DOHH2 (cell line): ENCODE measurements at regions not wholly inside any gene's neighbourhood (a gene's known extent, or its start where the extent isn't known, plus 50 kb on each side); places are given as distances from the start of the nearest gene placed in this dataset.

Experiments
- H3F3A ChIP-seq: fragments of 200-600 bp; sonication (generic), shearing (Covaris generic); 2 replicates; pipeline ENCODE4 v1.6.0; 2016; ENCODE audit warnings: antibody characterized with exemption, mild to moderate bottlenecking; ENCODE audit not compliant: control insufficient read depth, insufficient read depth
- H3K27ac ChIP-seq: fragments of 200-600 bp; sonication (generic); 2 replicates; pipeline ENCODE4 v1.5.1; 2014; ENCODE audit warnings: low read depth, mild to moderate bottlenecking, low read length, moderate library complexity
- H3K27me3 ChIP-seq: fragments of 200-600 bp; sonication (generic); 2 replicates; pipeline ENCODE4 v1.6.1; 2014; ENCODE audit warnings: mild to moderate bottlenecking, low read length, mixed read lengths; ENCODE audit not compliant: control insufficient read depth
- H3K36me3 ChIP-seq: fragments of 200-600 bp; sonication (generic); 2 replicates; pipeline ENCODE4 v1.6.1; 2014; ENCODE audit warnings: mild to moderate bottlenecking, low read length, moderate library complexity, mixed read lengths; ENCODE audit not compliant: control insufficient read depth
- H3K4me1 ChIP-seq: fragments of 200-600 bp; sonication (generic); 2 replicates; pipeline ENCODE4 v1.6.1; 2014; ENCODE audit warnings: mild to moderate bottlenecking, low read length, mixed read lengths; ENCODE audit not compliant: control insufficient read depth
- H3K4me2 ChIP-seq: fragments of 200-600 bp; sonication (generic); 2 replicates; pipeline ENCODE4 v1.6.0; 2014; ENCODE audit warnings: mild to moderate bottlenecking, low read length, moderate library complexity
- H3K4me3 ChIP-seq: fragments of 200-600 bp; sonication (generic); 2 replicates; pipeline ENCODE4 v1.5.1; 2014; ENCODE audit warnings: mild to moderate bottlenecking, low read length, mixed read lengths
- H3K79me2 ChIP-seq: fragments of 200-600 bp; sonication (generic); 2 replicates; pipeline ENCODE4 v1.6.1; 2014; ENCODE audit warnings: mild to moderate bottlenecking, low read length, mixed read lengths; ENCODE audit not compliant: control insufficient read depth
- H3K9me2 ChIP-seq: fragments of 200-600 bp; sonication (generic); replicated peaks from 2 replicates; pipeline ENCODE4 v1.6.1; 2014; ENCODE audit warnings: mild to moderate bottlenecking, low read length, mixed read lengths; ENCODE audit not compliant: control insufficient read depth
- H3K9me3 ChIP-seq: fragments of 200-600 bp; sonication (generic); 2 replicates; pipeline ENCODE4 v1.6.1; 2014; ENCODE audit warnings: antibody characterized with exemption, low read length, mixed read lengths; ENCODE audit not compliant: control insufficient read depth, insufficient read depth
- H4K20me1 ChIP-seq: fragments of 200-600 bp; sonication (generic); 2 replicates; pipeline ENCODE4 v1.6.0; 2014; ENCODE audit warnings: low read depth, mild to moderate bottlenecking, antibody characterized with exemption, low read length, moderate library complexity; ENCODE audit not compliant: control insufficient read depth, insufficient read depth
- CTCF ChIP-seq: fragments of 200-600 bp; sonication (generic); IDR thresholded peaks from one replicate; pipeline ENCODE4 v1.5.1; 2014; ENCODE audit warnings: antibody characterized with exemption, mild to moderate bottlenecking, low read depth, low read length; ENCODE audit not compliant: poor library complexity, severe bottlenecking
- EZH2phosphoT487 ChIP-seq: fragments of 200-600 bp; sonication (generic); IDR thresholded peaks from 2 replicates; pipeline ENCODE4 v1.6.1; 2017; ENCODE audit warnings: borderline replicate concordance, mild to moderate bottlenecking, antibody characterized with exemption, low read length, moderate library complexity, mixed read lengths

GRCh38 chr21:17732306-17732705 lies 86.8 kb downstream of the C21orf91 start:
- Histone ChIP-seq H3K79me2 (no peaks in the 10 kb centered on the region), H4K20me1 (no peaks in the 10 kb centered on the region), H3K9me3 (no peaks in the 10 kb centered on the region), H3F3A (no peaks in the 10 kb centered on the region), H3K4me2 (no peak overlapping the region), H3K36me3 (no peaks in the 10 kb centered on the region), H3K9me2 (no peaks in the 10 kb centered on the region), H3K4me3 (no peak overlapping the region), H3K27ac (no peak overlapping the region), H3K27me3 (no peaks in the 10 kb centered on the region), H3K4me1 (no peaks in the 10 kb centered on the region)
- no peak for TF ChIP-seq EZH2phosphoT487
- no peak for TF ChIP-seq CTCF

GRCh38 chr21:17731554-17731953 lies 87.6 kb downstream of the C21orf91 start:
- Histone ChIP-seq H3K4me1 (no peaks in the 10 kb centered on the region), H3K9me3 (no peaks in the 10 kb centered on the region), H3K4me2 (no peak overlapping the region), H3K79me2 (no peaks in the 10 kb centered on the region), H3F3A (no peaks in the 10 kb centered on the region), H3K27ac (no peak overlapping the region), H3K9me2 (no peaks in the 10 kb centered on the region), H3K27me3 (no peaks in the 10 kb centered on the region), H3K4me3 (no peak overlapping the region), H4K20me1 (no peaks in the 10 kb centered on the region), H3K36me3 (no peaks in the 10 kb centered on the region)
- TF ChIP-seq CTCF = no peak
- TF ChIP-seq EZH2phosphoT487 = no peak

- H3K79me2 ChIP-seq = no peaks in the 10 kb centered on the region
- H3F3A ChIP-seq = no peaks in the 10 kb centered on the region
- H3K9me3 ChIP-seq = no peaks in the 10 kb centered on the region
- H3K27ac ChIP-seq = no peak overlapping the region
- no peak overlapping the region for H3K4me2 ChIP-seq
- no peaks in the 10 kb centered on the region for H4K20me1 ChIP-seq
- H3K4me3 ChIP-seq = no peak overlapping the region
- no peaks in the 10 kb centered on the region for H3K27me3 ChIP-seq
- no peaks in the 10 kb centered on the region for H3K9me2 ChIP-seq
- H3K36me3 ChIP-seq = no peaks in the 10 kb centered on the region
- H3K4me1 ChIP-seq = no peaks in the 10 kb centered on the region
- TF ChIP-seq CTCF (no peak), EZH2phosphoT487 (no peak)
These were observed 88.4 kb downstream of the C21orf91 start for GRCh38 chr21:17730782-17731181.

- Histone ChIP-seq H3F3A (no peaks in the 10 kb centered on the region), H3K4me3 (no peak overlapping the region), H3K79me2 (no peaks in the 10 kb centered on the region), H3K4me1 (no peaks in the 10 kb centered on the region), H4K20me1 (no peaks in the 10 kb centered on the region), H3K9me3 (no peaks in the 10 kb centered on the region), H3K27ac (no peak overlapping the region), H3K36me3 (no peaks in the 10 kb centered on the region), H3K27me3 (no peaks in the 10 kb centered on the region), H3K9me2 (no peaks in the 10 kb centered on the region), H3K4me2 (no peak overlapping the region)
- TF ChIP-seq EZH2phosphoT487 (no peak), CTCF (no peak)
These were observed 89.7 kb downstream of the C21orf91 start for GRCh38 chr21:17729455-17729854.
